Panc1 (cell line): ENCODE measurements at regions not wholly inside any gene's neighbourhood (a gene's known extent, or its start where the extent isn't known, plus 50 kb on each side); places are given as distances from the start of the nearest gene placed in this dataset.

ENCODE experiments used
- POLR2AphosphoS5 ChIP-seq: IDR thresholded peaks from 2 replicates; pipeline ENCODE4 v1.6.1; 2012; ENCODE audit warnings: mild to moderate bottlenecking, low read depth, low read length, moderate library complexity
- TCF7L2 ChIP-seq: IDR thresholded peaks from 2 replicates; pipeline ENCODE4 v1.6.1; 2011; ENCODE audit warnings: mild to moderate bottlenecking, low read depth, low read length, inconsistent platforms
- TF ChIP-seq, protein P1 (sequence below): fragments of 450-650 bp; IDR thresholded peaks from 2 replicates; pipeline ENCODE4 v1.5.1; 2017; ENCODE audit warnings: mild to moderate bottlenecking
- TF ChIP-seq, protein P2 (sequence below), 2 experiments: IDR thresholded peaks; 2 replicates each; pipeline ENCODE4 v1.6.1; 2011 to 2012; ENCODE audit warnings: low read depth in 2 of 2, control low read depth in 1 of 2, low read length in 1 of 2, mild to moderate bottlenecking in 1 of 2, moderate library complexity in 1 of 2; ENCODE audit not compliant: insufficient read depth in 1 of 2

DNA sequence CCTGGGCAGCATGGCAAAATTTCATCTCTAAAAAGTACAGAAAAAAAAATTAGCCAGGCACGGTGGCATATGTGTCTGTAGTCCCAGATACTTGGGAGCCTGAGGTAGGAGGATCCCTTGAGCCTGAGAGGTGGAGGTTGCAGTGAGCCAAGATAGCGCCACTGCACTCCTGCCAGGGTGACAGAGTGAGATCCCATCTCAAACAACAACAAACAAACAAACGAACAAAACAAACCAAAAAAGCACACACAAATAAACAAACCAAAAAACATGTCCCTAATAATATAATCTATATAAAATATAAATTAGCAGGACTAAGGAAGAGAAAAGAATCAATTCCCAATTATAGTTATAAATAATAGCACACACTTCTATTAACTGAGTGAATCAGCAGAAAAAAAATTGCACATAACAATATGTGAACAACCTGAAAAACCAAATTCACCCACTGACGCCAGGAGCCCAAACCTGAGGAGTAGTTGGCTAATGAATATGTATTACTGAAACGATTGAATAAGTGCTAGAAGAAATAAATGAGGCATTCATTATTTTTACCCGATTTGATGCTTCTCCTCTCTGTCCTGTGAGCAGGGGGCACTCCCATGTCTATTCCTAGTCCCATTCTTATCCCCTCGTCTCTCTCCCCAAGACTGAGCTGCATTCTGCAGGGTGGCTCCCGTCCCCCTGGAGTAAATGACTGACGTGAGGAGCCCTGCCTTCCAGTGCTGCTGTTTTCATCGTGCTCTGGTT lies 108.2 kb upstream of the TOP3B start:
- TF ChIP-seq, protein P1, sequence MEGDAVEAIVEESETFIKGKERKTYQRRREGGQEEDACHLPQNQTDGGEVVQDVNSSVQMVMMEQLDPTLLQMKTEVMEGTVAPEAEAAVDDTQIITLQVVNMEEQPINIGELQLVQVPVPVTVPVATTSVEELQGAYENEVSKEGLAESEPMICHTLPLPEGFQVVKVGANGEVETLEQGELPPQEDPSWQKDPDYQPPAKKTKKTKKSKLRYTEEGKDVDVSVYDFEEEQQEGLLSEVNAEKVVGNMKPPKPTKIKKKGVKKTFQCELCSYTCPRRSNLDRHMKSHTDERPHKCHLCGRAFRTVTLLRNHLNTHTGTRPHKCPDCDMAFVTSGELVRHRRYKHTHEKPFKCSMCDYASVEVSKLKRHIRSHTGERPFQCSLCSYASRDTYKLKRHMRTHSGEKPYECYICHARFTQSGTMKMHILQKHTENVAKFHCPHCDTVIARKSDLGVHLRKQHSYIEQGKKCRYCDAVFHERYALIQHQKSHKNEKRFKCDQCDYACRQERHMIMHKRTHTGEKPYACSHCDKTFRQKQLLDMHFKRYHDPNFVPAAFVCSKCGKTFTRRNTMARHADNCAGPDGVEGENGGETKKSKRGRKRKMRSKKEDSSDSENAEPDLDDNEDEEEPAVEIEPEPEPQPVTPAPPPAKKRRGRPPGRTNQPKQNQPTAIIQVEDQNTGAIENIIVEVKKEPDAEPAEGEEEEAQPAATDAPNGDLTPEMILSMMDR: no peak
- TF ChIP-seq POLR2AphosphoS5: no peak
- TF ChIP-seq, protein P2, sequence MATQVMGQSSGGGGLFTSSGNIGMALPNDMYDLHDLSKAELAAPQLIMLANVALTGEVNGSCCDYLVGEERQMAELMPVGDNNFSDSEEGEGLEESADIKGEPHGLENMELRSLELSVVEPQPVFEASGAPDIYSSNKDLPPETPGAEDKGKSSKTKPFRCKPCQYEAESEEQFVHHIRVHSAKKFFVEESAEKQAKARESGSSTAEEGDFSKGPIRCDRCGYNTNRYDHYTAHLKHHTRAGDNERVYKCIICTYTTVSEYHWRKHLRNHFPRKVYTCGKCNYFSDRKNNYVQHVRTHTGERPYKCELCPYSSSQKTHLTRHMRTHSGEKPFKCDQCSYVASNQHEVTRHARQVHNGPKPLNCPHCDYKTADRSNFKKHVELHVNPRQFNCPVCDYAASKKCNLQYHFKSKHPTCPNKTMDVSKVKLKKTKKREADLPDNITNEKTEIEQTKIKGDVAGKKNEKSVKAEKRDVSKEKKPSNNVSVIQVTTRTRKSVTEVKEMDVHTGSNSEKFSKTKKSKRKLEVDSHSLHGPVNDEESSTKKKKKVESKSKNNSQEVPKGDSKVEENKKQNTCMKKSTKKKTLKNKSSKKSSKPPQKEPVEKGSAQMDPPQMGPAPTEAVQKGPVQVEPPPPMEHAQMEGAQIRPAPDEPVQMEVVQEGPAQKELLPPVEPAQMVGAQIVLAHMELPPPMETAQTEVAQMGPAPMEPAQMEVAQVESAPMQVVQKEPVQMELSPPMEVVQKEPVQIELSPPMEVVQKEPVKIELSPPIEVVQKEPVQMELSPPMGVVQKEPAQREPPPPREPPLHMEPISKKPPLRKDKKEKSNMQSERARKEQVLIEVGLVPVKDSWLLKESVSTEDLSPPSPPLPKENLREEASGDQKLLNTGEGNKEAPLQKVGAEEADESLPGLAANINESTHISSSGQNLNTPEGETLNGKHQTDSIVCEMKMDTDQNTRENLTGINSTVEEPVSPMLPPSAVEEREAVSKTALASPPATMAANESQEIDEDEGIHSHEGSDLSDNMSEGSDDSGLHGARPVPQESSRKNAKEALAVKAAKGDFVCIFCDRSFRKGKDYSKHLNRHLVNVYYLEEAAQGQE (IDR thresholded peaks at IDR 0.05; ENCODE audit: insufficient read depth in 1 of 2, low read depth in 2 of 2, low read length in 1 of 2): no peak
- TF ChIP-seq TCF7L2: no peak
